Heart left ventricle (tissue), 16 donors: ENCODE measurements at regions not wholly inside any gene's neighbourhood (a gene's known extent, or its start where the extent isn't known, plus 50 kb on each side); places are given as distances from the start of the nearest gene placed in this dataset.
A peak's percentile ranks its signal among the peaks of the same experiment; 100 is the strongest.
"Not testable (repeated sequence)": the region's sequence is repeated elsewhere in the genome, so short reads cannot be mapped to it uniquely, and the experiment has no call there.

Experiments
- ATAC-seq, 4 donors: fragments of 200-7000 bp; cut with Tn5 transposase; one replicate each; pipeline ENCODE4 v1.9.1; 2020 to 2022; ENCODE audit warnings: moderate library complexity in 4 of 4, mild to moderate bottlenecking in 3 of 4, moderate number of reproducible peaks in 1 of 4
- DNase-seq, 5 donors: peaks; one replicate each; pipeline ENCODE4 v3.0.0-alpha.2; 2020
- H3K27ac ChIP-seq, 12 donors: fragments of 200-600 bp; sonication (generic) in 4 of 12; one replicate each; pipeline versions ENCODE4 v1.5.0 to v1.8.0; 2016 to 2022; ENCODE audit warnings: mild to moderate bottlenecking in 2 of 12
- H3K27me3 ChIP-seq, 9 donors: fragments of 200-600 bp; sonication (generic) in 2 of 9; one replicate each; pipeline versions ENCODE4 v1.5.1 to v1.8.0; 2016 to 2022; ENCODE audit warnings: mild to moderate bottlenecking in 3 of 9
- H3K36me3 ChIP-seq, 9 donors: fragments of 200-600 bp; sonication (generic) in 2 of 9; one replicate each; pipeline versions ENCODE4 v1.5.0 to v1.8.0; 2018 to 2022; ENCODE audit warnings: mild to moderate bottlenecking in 2 of 9
- H3K4me1 ChIP-seq, 12 donors: fragments of 200-600 bp; sonication (generic) in 4 of 12; one replicate each; pipeline versions ENCODE4 v1.5.0 to v1.8.0; 2016 to 2022; ENCODE audit warnings: mild to moderate bottlenecking in 3 of 12
- H3K4me3 ChIP-seq, 12 donors: fragments of 200-600 bp; sonication (generic) in 4 of 12; one replicate each; pipeline versions ENCODE4 v1.5.0 to v1.8.0; 2017 to 2022; ENCODE audit warnings: mild to moderate bottlenecking in 9 of 12, moderate library complexity in 4 of 12
- H3K9me3 ChIP-seq, 12 donors: fragments of 200-600 bp; sonication (generic) in 4 of 12; one replicate each; pipeline versions ENCODE4 v1.5.0 to v1.8.0; 2016 to 2022; ENCODE audit warnings: mild to moderate bottlenecking in 1 of 12
- POLR2A ChIP-seq, 2 donors: fragments of 450-650 bp; IDR thresholded peaks; one replicate each; pipeline ENCODE4 v1.6.1; 2017; ENCODE audit warnings: antibody characterized with exemption in 2 of 2, mild to moderate bottlenecking in 2 of 2, moderate library complexity in 2 of 2
- WGBS, 4 donors: extraction: QIAGEN DNeasy Blood & Tissue Kit in 2 of 4; methylation state at CpG; one replicate each; pipeline versions ENCODE4 v1.1.5 to v1.1.7; 2013 to 2018; 5-methylcytosine and 5-hydroxymethylcytosine counted together
- intact Hi-C, 10 donors: fragments of 100-400 bp; cut with DNase I; formaldehyde crosslinking; loops; one replicate each; pipeline versions ENCODE4 v1.11.1 to v1.14.2; 2022
- TF ChIP-seq, protein P1 (sequence below), 12 donors: fragments of 200-600 bp; sonication (generic) in 4 of 12; IDR thresholded peaks; one replicate each; pipeline versions ENCODE4 v1.5.0 to v1.8.0; 2018 to 2022; ENCODE audit warnings: antibody characterized with exemption in 12 of 12, mild to moderate bottlenecking in 5 of 12
- donor health status: ischemic (EF 13 %, LVEDD 7.1; RV severe dilation, severe dysfunction).
- donor health status: healthy with polysubstance abuse.
- donor health status: DM: no; HTN: yes; CAD: no.
- donor health status: DM: no; HTN: no; CAD: no.
- donor health status: ischemic (EF 25% LVEDD 6.9; RV normal size, moderate dysfunction).
- donor health status: ischemic (EF 25% LVEDD 5.7; RV mildly dilated, moderate dysfunction).
- donor health status: healthy.
- donor health status: DM: yes; HTN: yes; CAD: no.
- donor health status: ischemic (EF 35%, LVEDD 5.7; RV mildly dilated, moderate dysfunction).
- donor health status: nonischemic (EF 11% LVEDD 7.7; RV severe dilation, severe dysfunction).
- donor health status: DM: yes; HTN: yes; CAD: no.
- donor health status: PGD.
- donor health status: ischemic (EF 29% LVEDD 5.4; RV normal size, mild dysfunction).
- donor health status: nonischemic (EF 23%, LVEDD 6.1; RV moderate dilation, normal function).

- ATAC-seq (peak in 1 of 4 donors; percentile 53), DNase-seq (no peak)
- TF ChIP-seq, protein P1, sequence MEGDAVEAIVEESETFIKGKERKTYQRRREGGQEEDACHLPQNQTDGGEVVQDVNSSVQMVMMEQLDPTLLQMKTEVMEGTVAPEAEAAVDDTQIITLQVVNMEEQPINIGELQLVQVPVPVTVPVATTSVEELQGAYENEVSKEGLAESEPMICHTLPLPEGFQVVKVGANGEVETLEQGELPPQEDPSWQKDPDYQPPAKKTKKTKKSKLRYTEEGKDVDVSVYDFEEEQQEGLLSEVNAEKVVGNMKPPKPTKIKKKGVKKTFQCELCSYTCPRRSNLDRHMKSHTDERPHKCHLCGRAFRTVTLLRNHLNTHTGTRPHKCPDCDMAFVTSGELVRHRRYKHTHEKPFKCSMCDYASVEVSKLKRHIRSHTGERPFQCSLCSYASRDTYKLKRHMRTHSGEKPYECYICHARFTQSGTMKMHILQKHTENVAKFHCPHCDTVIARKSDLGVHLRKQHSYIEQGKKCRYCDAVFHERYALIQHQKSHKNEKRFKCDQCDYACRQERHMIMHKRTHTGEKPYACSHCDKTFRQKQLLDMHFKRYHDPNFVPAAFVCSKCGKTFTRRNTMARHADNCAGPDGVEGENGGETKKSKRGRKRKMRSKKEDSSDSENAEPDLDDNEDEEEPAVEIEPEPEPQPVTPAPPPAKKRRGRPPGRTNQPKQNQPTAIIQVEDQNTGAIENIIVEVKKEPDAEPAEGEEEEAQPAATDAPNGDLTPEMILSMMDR (IDR thresholded peaks at IDR 0.05): no peak
- TF ChIP-seq POLR2A (IDR thresholded peaks at IDR 0.05): no peak
- H3K4me3 ChIP-seq: no peak overlapping the region
- H3K9me3 ChIP-seq: peaks cover 0 to 12% (median 0%) of the 10 kb centered on the region in 12 donors
- no peak overlapping the region for H3K27ac ChIP-seq
- intact Hi-C loops: no loop called here
- peaks cover 0 to 76% (median 10%) of the 10 kb centered on the region in 9 donors for H3K27me3 ChIP-seq
- WGBS, 4 donors: 35 to 60% (median 42%) methylated on average over 32 to 40 of the region's 40 CpGs
- H3K4me1 ChIP-seq: no peaks in the 10 kb centered on the region
- no peaks in the 10 kb centered on the region for H3K36me3 ChIP-seq
Measured at GRCh38 chr20:29408034-29408695, 1849.3 kb upstream of the DEFB115 start.

DNA sequence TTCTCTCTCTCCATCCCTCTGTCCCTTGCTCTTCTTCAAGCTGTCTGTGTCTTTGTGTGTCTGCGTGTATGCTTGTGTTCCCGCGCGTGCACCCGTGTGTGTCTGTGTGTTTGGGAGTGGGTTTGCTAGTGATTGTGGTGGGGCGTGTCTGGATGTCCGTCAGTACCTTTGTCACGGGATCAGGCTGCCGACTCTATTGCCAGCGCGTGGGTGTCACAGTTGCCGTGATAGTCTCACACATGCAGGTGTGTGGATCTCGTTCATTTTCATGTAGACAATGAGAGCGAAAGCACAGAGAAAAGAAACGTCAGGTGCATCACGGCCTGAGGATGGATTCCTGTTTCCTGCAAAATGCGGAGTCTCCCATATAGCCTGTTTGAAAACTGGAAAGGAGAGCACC is 1848.8 kb upstream of the DEFB115 start:
- intact Hi-C loops, H3K27ac ChIP-seq, H3K4me1 ChIP-seq, H3K4me3 ChIP-seq, H3K36me3 ChIP-seq, ATAC-seq, DNase-seq: not testable (repeated sequence)
- peaks cover 0 to 12% (median 0%) of the 10 kb centered on the region in 12 donors for H3K9me3 ChIP-seq
- H3K27me3 ChIP-seq: peaks cover 0 to 70% (median 10%) of the 10 kb centered on the region in 9 donors
- 49 to 63% (median 55%) methylated on average over 17 of the region's 17 CpGs for WGBS, 4 donors

DNA sequence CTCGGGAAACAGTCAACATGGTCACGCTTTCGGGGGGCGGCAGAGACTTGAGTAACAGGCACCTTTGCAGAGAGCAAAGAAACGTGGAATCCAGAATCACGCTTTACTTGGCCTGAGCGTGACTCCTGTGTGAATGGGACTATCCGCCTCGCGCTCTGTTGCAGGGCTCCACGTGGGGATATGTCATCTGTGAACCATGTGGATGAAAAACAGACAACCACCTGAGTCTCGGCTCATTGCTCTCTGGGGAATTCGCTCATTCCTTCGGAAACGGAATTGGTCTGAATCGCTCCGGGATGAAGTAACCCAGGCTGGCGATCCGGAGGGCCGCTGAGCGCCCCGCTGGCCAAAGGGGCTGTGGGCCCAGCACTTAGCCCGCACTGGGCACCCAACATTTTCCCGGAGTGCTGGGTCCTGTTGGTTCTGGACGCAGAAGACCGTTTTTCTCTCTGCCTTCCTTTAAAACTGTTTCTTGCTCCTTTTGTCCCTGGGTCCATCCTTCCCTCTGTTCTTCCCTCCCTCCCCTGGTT is 1848.2 kb upstream of the DEFB115 start:
- ATAC-seq, H3K4me1 ChIP-seq, intact Hi-C loops, H3K4me3 ChIP-seq, H3K36me3 ChIP-seq, DNase-seq, H3K27ac ChIP-seq: not testable (repeated sequence)
- 43 to 59% (median 51%) methylated on average over 25 to 26 of the region's 26 CpGs for WGBS, 4 donors
- H3K27me3 ChIP-seq: peaks cover 0 to 70% (median 10%) of the 10 kb centered on the region in 9 donors
- H3K9me3 ChIP-seq: peaks cover 0 to 12% (median 0%) of the 10 kb centered on the region in 12 donors

GRCh38 chr20:29409833-29410805 is 1847.3 kb upstream of the DEFB115 start:
- Histone ChIP-seq H3K9me3 (peaks cover 0 to 12% (median 0%) of the 10 kb centered on the region in 12 donors), H3K36me3 (no peaks in the 10 kb centered on the region), H3K4me3 (no peak overlapping the region), H3K27ac (no peak overlapping the region), H3K4me1 (no peaks in the 10 kb centered on the region), H3K27me3 (peaks cover 0 to 78% (median 10%) of the 10 kb centered on the region in 9 donors)
- intact Hi-C loops: no loop called here
- TF ChIP-seq, protein P1 (IDR thresholded peaks at IDR 0.05): no peak
- peak in 1 of 5 donors; percentile 66 for DNase-seq
- 38 to 55% (median 40%) methylated on average over 45 to 57 of the region's 57 CpGs for WGBS, 4 donors
- peak in 1 of 4 donors; percentile 26 for ATAC-seq
